Esophagus muscularis mucosa (tissue), 2 donors: ENCODE measurements at regions not wholly inside any gene's neighbourhood (a gene's known extent, or its start where the extent isn't known, plus 50 kb on each side); places are given as distances from the start of the nearest gene placed in this dataset.

ENCODE experiments used
- POLR2A ChIP-seq: fragments of 450-650 bp; IDR thresholded peaks from one replicate; pipeline ENCODE4 v1.6.1; 2017; ENCODE audit warnings: antibody characterized with exemption, moderate library complexity, mild to moderate bottlenecking, low read depth
- POLR2AphosphoS5 ChIP-seq, 2 donors: sonication (generic); formaldehyde crosslinking; IDR thresholded peaks; one replicate each; pipeline ENCODE4 v1.6.1; 2017; ENCODE audit warnings: antibody characterized with exemption in 2 of 2

GRCh38 chr2:602571-603359 lies 74.4 kb downstream of the TMEM18 start:
- TF ChIP-seq POLR2A (no peak), POLR2AphosphoS5 (IDR thresholded peaks at IDR 0.05) (no peak)
